ENCODE measurements at regions not wholly inside any gene's neighbourhood (a gene's known extent, or its start where the extent isn't known, plus 50 kb on each side); places are given as distances from the start of the nearest gene placed in this dataset.

GRCh38 chr3:110957247-110958025 lies 114.2 kb upstream of the NECTIN3 start:
- no peak for TF ChIP-seq TAF1 (IDR thresholded peaks at IDR 0.05; ENCODE audit: borderline replicate concordance, low read depth, low read length)
- TF ChIP-seq POLR2A (IDR thresholded peaks at IDR 0.05; ENCODE audit: low read depth, low read length) = no peak
- no peak for TF ChIP-seq POLR2AphosphoS5 (IDR thresholded peaks at IDR 0.05; ENCODE audit: low read depth, low read length)
- DNase-seq (ENCODE audit: insufficient read length) (no peak), FAIRE-seq (no peak)

GRCh38 chr3:110958313-110959147 lies 113.1 kb upstream of the NECTIN3 start:
- no peak for DNase-seq (ENCODE audit: insufficient read length)
- no peak for FAIRE-seq
- TF ChIP-seq POLR2A (IDR thresholded peaks at IDR 0.05; ENCODE audit: low read depth, low read length) (no peak), POLR2AphosphoS5 (IDR thresholded peaks at IDR 0.05; ENCODE audit: low read depth, low read length) (no peak), TAF1 (IDR thresholded peaks at IDR 0.05; ENCODE audit: borderline replicate concordance, low read depth, low read length) (no peak)

GRCh38 chr3:110965976-110966375 lies 105.6 kb upstream of the NECTIN3 start:
- FAIRE-seq = no peak
- no peak for DNase-seq (ENCODE audit: insufficient read length)
- TF ChIP-seq TAF1 (IDR thresholded peaks at IDR 0.05; ENCODE audit: borderline replicate concordance, low read depth, low read length) (no peak), POLR2A (IDR thresholded peaks at IDR 0.05; ENCODE audit: low read depth, low read length) (no peak), POLR2AphosphoS5 (IDR thresholded peaks at IDR 0.05; ENCODE audit: low read depth, low read length) (no peak)

GRCh38 chr3:110966966-110967663 lies 104.5 kb upstream of the NECTIN3 start:
- TF ChIP-seq POLR2AphosphoS5 (IDR thresholded peaks at IDR 0.05; ENCODE audit: low read depth, low read length) (no peak), POLR2A (IDR thresholded peaks at IDR 0.05; ENCODE audit: low read depth, low read length) (no peak), TAF1 (IDR thresholded peaks at IDR 0.05; ENCODE audit: borderline replicate concordance, low read depth, low read length) (no peak)
- no peak for DNase-seq (ENCODE audit: insufficient read length)
- FAIRE-seq = no peak

- FAIRE-seq (no peak), DNase-seq (ENCODE audit: insufficient read length) (no peak)
- TF ChIP-seq TAF1 (IDR thresholded peaks at IDR 0.05; ENCODE audit: borderline replicate concordance, low read depth, low read length) = no peak
- TF ChIP-seq POLR2A (IDR thresholded peaks at IDR 0.05; ENCODE audit: low read depth, low read length) = no peak
- TF ChIP-seq POLR2AphosphoS5 (IDR thresholded peaks at IDR 0.05; ENCODE audit: low read depth, low read length) = no peak
Measured at GRCh38 chr3:110968076-110968475, 103.5 kb upstream of the NECTIN3 start.

- no peak for FAIRE-seq
Measured at GRCh38 chr3:110969229-110970211, 102.1 kb upstream of the NECTIN3 start.

GRCh38 chr3:110971010-110971601 lies 100.5 kb upstream of the NECTIN3 start:
- FAIRE-seq (no peak), DNase-seq (ENCODE audit: insufficient read length) (no peak)
- no peak for TF ChIP-seq TAF1 (IDR thresholded peaks at IDR 0.05; ENCODE audit: borderline replicate concordance, low read depth, low read length)
- TF ChIP-seq POLR2A (IDR thresholded peaks at IDR 0.05; ENCODE audit: low read depth, low read length) = no peak
- no peak for TF ChIP-seq POLR2AphosphoS5 (IDR thresholded peaks at IDR 0.05; ENCODE audit: low read depth, low read length)

More at GRCh38 chr3:110969229-110970211, 102.1 kb upstream of the NECTIN3 start:
- TF ChIP-seq POLR2AphosphoS5 (IDR thresholded peaks at IDR 0.05; ENCODE audit: low read depth, low read length) = no peak
- no peak for DNase-seq (ENCODE audit: insufficient read length)

GRCh38 chr3:110973263-110973895 lies 98.2 kb upstream of the NECTIN3 start:
- FAIRE-seq = no peak
- TF ChIP-seq TAF1 (IDR thresholded peaks at IDR 0.05; ENCODE audit: borderline replicate concordance, low read depth, low read length) (no peak), POLR2AphosphoS5 (IDR thresholded peaks at IDR 0.05; ENCODE audit: low read depth, low read length) (no peak), POLR2A (IDR thresholded peaks at IDR 0.05; ENCODE audit: low read depth, low read length) (no peak)
- DNase-seq (ENCODE audit: insufficient read length) = no peak

GRCh38 chr3:110974902-110975301 lies 96.7 kb upstream of the NECTIN3 start:
- DNase-seq (ENCODE audit: insufficient read length) (no peak), FAIRE-seq (no peak)
- TF ChIP-seq POLR2AphosphoS5 (IDR thresholded peaks at IDR 0.05; ENCODE audit: low read depth, low read length) (no peak), TAF1 (IDR thresholded peaks at IDR 0.05; ENCODE audit: borderline replicate concordance, low read depth, low read length) (no peak), POLR2A (IDR thresholded peaks at IDR 0.05; ENCODE audit: low read depth, low read length) (no peak)

All from GM12892 (cell line).